ENCODE measurements at regions not wholly inside any gene's neighbourhood (a gene's known extent, or its start where the extent isn't known, plus 50 kb on each side); places are given as distances from the start of the nearest gene placed in this dataset.
"Not testable (repeated sequence)": the region's sequence is repeated elsewhere in the genome, so short reads cannot be mapped to it uniquely, and the experiment has no call there.

- no peak for DNase-seq (ENCODE audit: low read depth in 1 of 2, low spot score in 1 of 2)
- in situ Hi-C loops (cut with HindIII; ENCODE audit: low pct_unique_long_range_greater_than_20kb, low sequenced_read_pairs): no loop called here
- TF ChIP-seq JUND (IDR thresholded peaks at IDR 0.05; ENCODE audit: low read depth): no peak
These were observed 111.3 kb upstream of the KCTD7 start for GRCh38 chr7:66517212-66517909.

- no peak for DNase-seq (ENCODE audit: low read depth in 1 of 2, low spot score in 1 of 2)
- TF ChIP-seq JUND (IDR thresholded peaks at IDR 0.05; ENCODE audit: low read depth): no peak
- in situ Hi-C loops (cut with HindIII; ENCODE audit: low pct_unique_long_range_greater_than_20kb, low sequenced_read_pairs): no loop called here
These were observed 110.5 kb upstream of the KCTD7 start for GRCh38 chr7:66518151-66518691.

GRCh38 chr7:66521675-66522074, 107.0 kb upstream of the KCTD7 start:
- in situ Hi-C loops (cut with HindIII; ENCODE audit: low pct_unique_long_range_greater_than_20kb, low sequenced_read_pairs): no loop called here
- DNase-seq (ENCODE audit: low read depth in 1 of 2, low spot score in 1 of 2): no peak
- TF ChIP-seq JUND (IDR thresholded peaks at IDR 0.05; ENCODE audit: low read depth): no peak

- in situ Hi-C loops (cut with HindIII; ENCODE audit: low pct_unique_long_range_greater_than_20kb, low sequenced_read_pairs): no loop called here
- no peak for TF ChIP-seq JUND (IDR thresholded peaks at IDR 0.05; ENCODE audit: low read depth)
- DNase-seq (ENCODE audit: low read depth in 1 of 2, low spot score in 1 of 2): peak in 1 of 2 experiments; percentile 58
These were observed 106.2 kb upstream of the KCTD7 start for GRCh38 chr7:66522518-66522917.

GRCh38 chr7:66523409-66523808, 105.3 kb upstream of the KCTD7 start:
- DNase-seq (ENCODE audit: low read depth in 1 of 2, low spot score in 1 of 2): no peak
- in situ Hi-C loops (cut with HindIII; ENCODE audit: low pct_unique_long_range_greater_than_20kb, low sequenced_read_pairs): no loop called here
- TF ChIP-seq JUND (IDR thresholded peaks at IDR 0.05; ENCODE audit: low read depth): no peak

- no peak for TF ChIP-seq JUND (IDR thresholded peaks at IDR 0.05; ENCODE audit: low read depth)
- in situ Hi-C loops (cut with HindIII; ENCODE audit: low pct_unique_long_range_greater_than_20kb, low sequenced_read_pairs): no loop called here
- DNase-seq (ENCODE audit: low read depth in 1 of 2, low spot score in 1 of 2): no peak
These were observed 103.9 kb upstream of the KCTD7 start for GRCh38 chr7:66524738-66525137.

GRCh38 chr7:66526782-66527181, 101.9 kb upstream of the KCTD7 start:
- in situ Hi-C loops (cut with HindIII; ENCODE audit: low pct_unique_long_range_greater_than_20kb, low sequenced_read_pairs); DNase-seq (ENCODE audit: low read depth in 1 of 2, low spot score in 1 of 2): not testable (repeated sequence)

GRCh38 chr7:66528652-66529051, 100.0 kb upstream of the KCTD7 start:
- in situ Hi-C loops (cut with HindIII; ENCODE audit: low pct_unique_long_range_greater_than_20kb, low sequenced_read_pairs): no loop called here
- no peak for DNase-seq (ENCODE audit: low read depth in 1 of 2, low spot score in 1 of 2)
- no peak for TF ChIP-seq JUND (IDR thresholded peaks at IDR 0.05; ENCODE audit: low read depth)

- no peak for DNase-seq (ENCODE audit: low read depth in 1 of 2, low spot score in 1 of 2)
- TF ChIP-seq JUND (IDR thresholded peaks at IDR 0.05; ENCODE audit: low read depth): no peak
- in situ Hi-C loops (cut with HindIII; ENCODE audit: low pct_unique_long_range_greater_than_20kb, low sequenced_read_pairs): no loop called here
These were observed 98.6 kb upstream of the KCTD7 start for GRCh38 chr7:66529883-66530610.

- no peak for TF ChIP-seq JUND (IDR thresholded peaks at IDR 0.05; ENCODE audit: low read depth)
- in situ Hi-C loops (cut with HindIII; ENCODE audit: low pct_unique_long_range_greater_than_20kb, low sequenced_read_pairs): no loop called here
- no peak for DNase-seq (ENCODE audit: low read depth in 1 of 2, low spot score in 1 of 2)
These were observed 93.0 kb upstream of the KCTD7 start for GRCh38 chr7:66535414-66536329.

GRCh38 chr7:66537380-66537779, 91.3 kb upstream of the KCTD7 start:
- no peak for TF ChIP-seq JUND (IDR thresholded peaks at IDR 0.05; ENCODE audit: low read depth)
- DNase-seq (ENCODE audit: low read depth in 1 of 2, low spot score in 1 of 2): no peak
- in situ Hi-C loops (cut with HindIII; ENCODE audit: low pct_unique_long_range_greater_than_20kb, low sequenced_read_pairs): no loop called here

- DNase-seq (ENCODE audit: low read depth in 1 of 2, low spot score in 1 of 2): no peak
- no peak for TF ChIP-seq JUND (IDR thresholded peaks at IDR 0.05; ENCODE audit: low read depth)
- in situ Hi-C loops (cut with HindIII; ENCODE audit: low pct_unique_long_range_greater_than_20kb, low sequenced_read_pairs): no loop called here
These were observed 90.8 kb upstream of the KCTD7 start for GRCh38 chr7:66537876-66538275.
